ENCODE measurements at regions not wholly inside any gene's neighbourhood (a gene's known extent, or its start where the extent isn't known, plus 50 kb on each side); places are given as distances from the start of the nearest gene placed in this dataset.
"Not testable (repeated sequence)": the region's sequence is repeated elsewhere in the genome, so short reads cannot be mapped to it uniquely, and the experiment has no call there.

- TF ChIP-seq CTCF (IDR thresholded peaks at IDR 0.05; ENCODE audit: low read depth, low read length, missing input control); SP1 (IDR thresholded peaks at IDR 0.05): not testable (repeated sequence)
These were observed 105.8 kb upstream of the ZNF658 start for GRCh38 chr9:66794769-66795168.

Data from liver (tissue), 3 donors.